Stimulated activated CD4-positive, alpha-beta T cell treated with anti-CD3 and anti-CD28 coated beads, TNF-alpha, amount 100 ng/mL, for 4 hours (primary cell): ENCODE measurements at regions not wholly inside any gene's neighbourhood (a gene's known extent, or its start where the extent isn't known, plus 50 kb on each side); places are given as distances from the start of the nearest gene placed in this dataset.

Experiments used
- DNase-seq, 3 experiments: peaks; one replicate each; pipeline ENCODE4 v3.0.0-alpha.2; 2020; ENCODE audit warnings: low read depth in 3 of 3

GRCh38 chr6:95243053-95243452, 334.3 kb upstream of the MANEA start:
- DNase-seq: no peak

- DNase-seq: no peak
These were observed 332.6 kb upstream of the MANEA start for GRCh38 chr6:95244751-95245150.

- DNase-seq: no peak
These were observed 328.8 kb upstream of the MANEA start for GRCh38 chr6:95248499-95248898.

GRCh38 chr6:95249175-95249574, 328.2 kb upstream of the MANEA start:
- no peak for DNase-seq

GRCh38 chr6:95249661-95250060, 327.7 kb upstream of the MANEA start:
- DNase-seq: no peak

- DNase-seq: no peak
These were observed 313.5 kb upstream of the MANEA start for GRCh38 chr6:95263840-95264239.

GRCh38 chr6:95266537-95267258, 310.6 kb upstream of the MANEA start:
- no peak for DNase-seq

- DNase-seq: no peak
These were observed 302.6 kb upstream of the MANEA start for GRCh38 chr6:95274686-95275235.

GRCh38 chr6:95279616-95280015, 297.7 kb upstream of the MANEA start:
- DNase-seq: no peak

- DNase-seq: no peak
These were observed 296.6 kb upstream of the MANEA start for GRCh38 chr6:95280686-95281273.

GRCh38 chr6:95285881-95286280, 291.5 kb upstream of the MANEA start:
- no peak for DNase-seq

- DNase-seq: no peak
These were observed 290.5 kb upstream of the MANEA start for GRCh38 chr6:95286874-95287273.

- no peak for DNase-seq
These were observed 289.1 kb upstream of the MANEA start for GRCh38 chr6:95288251-95288650.

- DNase-seq: no peak
These were observed 285.3 kb upstream of the MANEA start for GRCh38 chr6:95292011-95292410.

- no peak for DNase-seq
These were observed 284.1 kb upstream of the MANEA start for GRCh38 chr6:95293257-95293656.

- no peak for DNase-seq
These were observed 283.3 kb upstream of the MANEA start for GRCh38 chr6:95294043-95294442.

GRCh38 chr6:95309545-95309944, 267.8 kb upstream of the MANEA start:
- DNase-seq: no peak

GRCh38 chr6:95318137-95318536, 259.2 kb upstream of the MANEA start:
- DNase-seq: no peak

- DNase-seq: no peak
These were observed 256.2 kb upstream of the MANEA start for GRCh38 chr6:95321126-95321525.

- DNase-seq: no peak
These were observed 251.4 kb upstream of the MANEA start for GRCh38 chr6:95325916-95326315.

- DNase-seq: no peak
These were observed 249.1 kb upstream of the MANEA start for GRCh38 chr6:95328231-95328630.

- no peak for DNase-seq
These were observed 225.1 kb upstream of the MANEA start for GRCh38 chr6:95352064-95352795.

- no peak for DNase-seq
These were observed 222.8 kb upstream of the MANEA start for GRCh38 chr6:95354551-95354950.
